D721Med (cell line): ENCODE measurements at regions not wholly inside any gene's neighbourhood (a gene's known extent, or its start where the extent isn't known, plus 50 kb on each side); places are given as distances from the start of the nearest gene placed in this dataset.

Source experiments
- DNase-seq: peaks from one replicate; pipeline ENCODE4 v3.0.0; 2011; ENCODE audit warnings: low spot score; ENCODE audit not compliant: insufficient read length
- FAIRE-seq: peaks from 2 replicates; lab custom pipeline; 2011; peaks lifted over from hg19 to GRCh38; lab: Jason Lieb, UNC
- TF ChIP-seq, protein P1 (sequence below): IDR thresholded peaks from 2 replicates; pipeline ENCODE4 v1.5.1; 2012; ENCODE audit warnings: mild to moderate bottlenecking, control low read depth; ENCODE audit not compliant: insufficient read depth; ENCODE audit errors: missing control alignments

GRCh38 chrX:6738518-6739470 is 203.9 kb upstream of the VCX3A start:
- DNase-seq (no peak), FAIRE-seq (no peak)
- TF ChIP-seq, protein P1, sequence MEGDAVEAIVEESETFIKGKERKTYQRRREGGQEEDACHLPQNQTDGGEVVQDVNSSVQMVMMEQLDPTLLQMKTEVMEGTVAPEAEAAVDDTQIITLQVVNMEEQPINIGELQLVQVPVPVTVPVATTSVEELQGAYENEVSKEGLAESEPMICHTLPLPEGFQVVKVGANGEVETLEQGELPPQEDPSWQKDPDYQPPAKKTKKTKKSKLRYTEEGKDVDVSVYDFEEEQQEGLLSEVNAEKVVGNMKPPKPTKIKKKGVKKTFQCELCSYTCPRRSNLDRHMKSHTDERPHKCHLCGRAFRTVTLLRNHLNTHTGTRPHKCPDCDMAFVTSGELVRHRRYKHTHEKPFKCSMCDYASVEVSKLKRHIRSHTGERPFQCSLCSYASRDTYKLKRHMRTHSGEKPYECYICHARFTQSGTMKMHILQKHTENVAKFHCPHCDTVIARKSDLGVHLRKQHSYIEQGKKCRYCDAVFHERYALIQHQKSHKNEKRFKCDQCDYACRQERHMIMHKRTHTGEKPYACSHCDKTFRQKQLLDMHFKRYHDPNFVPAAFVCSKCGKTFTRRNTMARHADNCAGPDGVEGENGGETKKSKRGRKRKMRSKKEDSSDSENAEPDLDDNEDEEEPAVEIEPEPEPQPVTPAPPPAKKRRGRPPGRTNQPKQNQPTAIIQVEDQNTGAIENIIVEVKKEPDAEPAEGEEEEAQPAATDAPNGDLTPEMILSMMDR = no peak

GRCh38 chrX:6734844-6735634 is 200.1 kb upstream of the VCX3A start:
- DNase-seq (no peak), FAIRE-seq (no peak)
- TF ChIP-seq, protein P1 = no peak

DNA sequence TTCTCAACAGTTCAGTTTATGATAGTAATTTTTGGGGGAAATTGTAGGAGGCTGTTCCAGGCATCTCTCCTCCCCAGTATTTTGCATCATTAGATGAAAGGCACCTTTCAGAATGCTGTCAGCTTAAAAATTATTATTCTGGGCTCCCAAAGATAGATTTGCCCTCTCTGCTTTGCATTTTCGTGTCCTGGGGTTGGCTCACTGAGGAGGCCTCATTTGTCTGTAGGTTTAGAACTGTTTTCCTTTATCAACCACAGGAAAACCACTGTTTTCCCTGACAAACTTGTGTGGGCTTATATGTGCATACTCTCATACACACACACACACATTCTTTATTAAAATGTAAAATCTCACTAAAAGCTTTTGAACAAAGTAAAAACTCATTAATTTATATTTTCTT is 197.2 kb upstream of the VCX3A start:
- TF ChIP-seq, protein P1 = no peak
- no peak for FAIRE-seq
- DNase-seq = no peak

GRCh38 chrX:6729626-6730025 is 194.7 kb upstream of the VCX3A start:
- TF ChIP-seq, protein P1 = no peak
- no peak for FAIRE-seq
- no peak for DNase-seq

DNA sequence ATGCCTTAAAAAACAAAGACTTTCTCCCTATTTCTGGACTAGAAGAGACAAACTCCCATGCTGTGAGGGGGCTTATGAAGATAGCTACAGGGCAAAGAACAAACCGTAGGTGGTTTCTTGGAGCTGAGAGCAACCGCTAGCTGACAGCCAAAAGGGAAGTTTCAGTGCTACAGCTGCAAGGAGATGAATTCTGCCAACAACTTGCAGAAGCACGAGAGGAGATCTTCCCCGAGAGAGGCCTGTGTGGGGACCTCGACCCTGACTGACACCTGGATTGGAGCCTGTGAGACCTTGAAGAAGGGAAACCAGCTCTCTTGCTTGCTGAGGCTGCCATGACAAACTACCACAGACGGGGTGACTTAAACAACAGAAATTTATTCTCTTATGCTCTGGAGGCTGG is 183.8 kb upstream of the VCX3A start:
- TF ChIP-seq, protein P1 = no peak
- FAIRE-seq (no peak), DNase-seq (no peak)

- TF ChIP-seq, protein P1 = no peak
- FAIRE-seq (peak; percentile 97), DNase-seq (no peak)
Measured at GRCh38 chrX:6708676-6709380, 173.9 kb upstream of the VCX3A start.
